ENCODE measurements at regions not wholly inside any gene's neighbourhood (a gene's known extent, or its start where the extent isn't known, plus 50 kb on each side); places are given as distances from the start of the nearest gene placed in this dataset.

GRCh38 chr3:66581256-66581655 lies 80.4 kb upstream of the LRIG1 start:
- H3K4me1 Mint-ChIP-seq = peaks cover 7 to 13% of the 10 kb centered on the region in 2 donors
- peaks cover 4 to 11% of the 10 kb centered on the region in 2 donors for H3K36me3 Mint-ChIP-seq
- peaks cover 55 to 66% of the 10 kb centered on the region in 2 donors for H3K27me3 Mint-ChIP-seq
- ATAC-seq (replicated peaks) = no peak
- no peak overlapping the region for H3K4me3 Mint-ChIP-seq
- no peak for DNase-seq
- H3K27ac Mint-ChIP-seq = no peak overlapping the region
- H3K9me3 Mint-ChIP-seq = peaks cover 16 to 29% of the 10 kb centered on the region in 2 donors

DNA sequence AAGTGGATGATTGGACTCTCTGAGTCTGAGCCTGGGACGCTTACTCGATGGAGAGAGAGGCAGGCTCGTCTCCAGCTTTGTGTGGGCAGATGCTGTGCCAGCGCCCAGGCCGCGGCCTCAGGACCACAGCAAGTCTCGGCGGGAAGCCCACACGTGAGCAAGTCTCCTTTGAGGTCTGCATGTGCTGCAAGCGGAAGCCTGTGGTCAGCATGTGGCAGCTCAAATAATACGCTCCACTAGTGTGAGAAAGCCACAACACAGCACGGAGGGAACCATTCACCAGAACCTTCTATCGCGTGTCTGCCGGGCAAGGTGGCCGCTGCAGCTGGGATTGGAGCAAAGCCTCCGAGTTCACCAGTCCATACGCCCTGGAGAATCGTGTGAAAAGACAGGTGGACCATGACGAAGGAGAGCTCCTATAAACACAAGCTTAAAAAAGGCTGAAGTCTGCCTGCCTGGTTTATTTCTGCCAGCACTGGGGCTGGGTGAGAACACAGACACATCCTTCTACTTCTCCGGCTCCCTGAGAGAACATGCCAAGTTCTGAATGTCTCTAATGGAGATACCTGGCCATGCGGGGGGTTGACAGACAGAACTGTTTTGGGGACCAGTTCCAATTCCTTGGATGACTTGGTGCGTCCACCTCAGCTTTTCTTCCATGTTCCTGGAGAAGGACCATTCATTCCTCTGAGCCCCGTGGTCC lies 82.0 kb upstream of the LRIG1 start:
- Mint-ChIP-seq H3K4me3 (no peak overlapping the region), H3K4me1 (peaks cover 7 to 13% of the 10 kb centered on the region in 2 donors), H3K36me3 (peaks cover 4 to 11% of the 10 kb centered on the region in 2 donors), H3K27me3 (peaks cover 50 to 62% of the 10 kb centered on the region in 2 donors), H3K9me3 (peaks cover 16 to 29% of the 10 kb centered on the region in 2 donors), H3K27ac (no peak overlapping the region)
- peak; percentile 94 to 97 for ATAC-seq (replicated peaks)
- DNase-seq = peak; percentile 55

- Mint-ChIP-seq H3K4me3 (no peak overlapping the region), H3K27me3 (peaks cover 52 to 59% of the 10 kb centered on the region in 2 donors), H3K27ac (no peak overlapping the region)
These were observed 82.7 kb upstream of the LRIG1 start for GRCh38 chr3:66583424-66584040.

DNA sequence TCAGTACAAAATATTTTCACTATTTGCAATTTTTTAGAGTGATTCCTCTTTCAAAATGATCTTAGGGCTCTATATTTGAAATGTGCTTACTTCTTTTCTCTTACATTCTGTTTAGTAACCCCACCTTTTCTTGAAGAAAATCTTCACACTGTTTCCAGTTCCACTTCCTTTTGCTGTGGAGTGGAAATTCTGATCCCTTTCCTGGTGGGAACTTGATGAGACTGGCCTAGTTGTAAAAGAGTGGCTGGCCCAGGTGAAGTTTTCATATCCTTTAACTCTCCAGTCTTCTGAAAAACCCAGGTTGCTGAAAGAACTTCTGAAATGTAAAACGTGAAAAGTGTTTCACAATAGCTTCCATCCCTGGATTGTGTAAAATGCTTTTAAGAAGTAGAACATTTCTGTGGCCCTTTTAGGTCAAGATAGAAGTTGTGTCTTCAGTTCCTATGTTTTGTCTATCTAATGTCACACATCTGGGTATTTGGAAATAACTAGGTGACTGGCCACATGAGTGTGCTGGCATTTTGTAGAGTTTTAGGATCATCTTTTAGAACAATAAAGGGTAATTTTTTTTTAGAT lies 84.8 kb upstream of the LRIG1 start:
- Mint-ChIP-seq H3K4me3 (no peak overlapping the region), H3K27me3 (peaks cover 54 to 60% of the 10 kb centered on the region in 2 donors), H3K27ac (no peak overlapping the region), H3K9me3 (peaks cover 6 to 14% of the 10 kb centered on the region in 2 donors), H3K36me3 (peaks cover 0 to 3% of the 10 kb centered on the region in 2 donors), H3K4me1 (peaks cover 7 to 19% of the 10 kb centered on the region in 2 donors)
- ATAC-seq (replicated peaks) = no peak
- DNase-seq = no peak

More at GRCh38 chr3:66583424-66584040, 82.7 kb upstream of the LRIG1 start:
- peaks cover 14 to 26% of the 10 kb centered on the region in 2 donors for H3K9me3 Mint-ChIP-seq
- H3K36me3 Mint-ChIP-seq = peaks cover 4 to 8% of the 10 kb centered on the region in 2 donors
- H3K4me1 Mint-ChIP-seq = peaks cover 7 to 13% of the 10 kb centered on the region in 2 donors
- DNase-seq (no peak), ATAC-seq (replicated peaks) (no peak)

- Mint-ChIP-seq H3K27me3 (peaks cover 50 to 64% of the 10 kb centered on the region in 2 donors), H3K4me3 (no peak overlapping the region), H3K36me3 (peaks cover 0 to 3% of the 10 kb centered on the region in 2 donors), H3K9me3 (peaks cover 4 to 10% of the 10 kb centered on the region in 2 donors), H3K4me1 (peaks cover 5 to 19% of the 10 kb centered on the region in 2 donors), H3K27ac (no peak overlapping the region)
- ATAC-seq (replicated peaks) = no peak
- DNase-seq = no peak
These were observed 86.0 kb upstream of the LRIG1 start for GRCh38 chr3:66586853-66587252.

DNA sequence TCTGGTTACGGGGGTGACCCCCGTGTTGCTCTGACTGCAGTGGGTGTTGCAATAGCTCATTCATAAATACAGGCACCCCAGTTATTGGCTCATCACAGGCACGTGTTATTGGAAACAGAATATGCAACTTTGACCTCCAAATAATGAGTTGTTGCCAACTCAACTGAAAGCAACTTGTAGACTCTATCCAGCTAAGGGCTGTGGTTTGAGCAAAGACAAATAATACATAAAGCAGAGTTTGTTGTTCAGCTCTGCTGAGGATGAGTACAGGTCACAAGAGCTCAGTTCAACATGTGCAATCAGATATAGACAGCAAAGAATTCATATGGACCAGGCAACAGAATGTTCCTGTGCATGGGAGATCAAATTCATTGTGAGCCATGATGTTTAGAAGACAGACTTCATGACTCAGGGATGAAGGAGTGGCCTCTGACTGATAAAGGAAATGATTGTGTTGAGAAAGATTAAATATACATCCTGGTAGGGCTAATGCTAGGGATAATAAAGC lies 87.6 kb upstream of the LRIG1 start:
- ATAC-seq (replicated peaks) (no peak), DNase-seq (no peak)
- peaks cover 3 to 6% of the 10 kb centered on the region in 2 donors for H3K9me3 Mint-ChIP-seq
- H3K27ac Mint-ChIP-seq = no peak overlapping the region
- peaks cover 42 to 74% of the 10 kb centered on the region in 2 donors for H3K27me3 Mint-ChIP-seq
- peaks cover 0 to 2% of the 10 kb centered on the region in 2 donors for H3K36me3 Mint-ChIP-seq
- no peak overlapping the region for H3K4me3 Mint-ChIP-seq
- H3K4me1 Mint-ChIP-seq = peaks cover 2 to 10% of the 10 kb centered on the region in 2 donors

DNA sequence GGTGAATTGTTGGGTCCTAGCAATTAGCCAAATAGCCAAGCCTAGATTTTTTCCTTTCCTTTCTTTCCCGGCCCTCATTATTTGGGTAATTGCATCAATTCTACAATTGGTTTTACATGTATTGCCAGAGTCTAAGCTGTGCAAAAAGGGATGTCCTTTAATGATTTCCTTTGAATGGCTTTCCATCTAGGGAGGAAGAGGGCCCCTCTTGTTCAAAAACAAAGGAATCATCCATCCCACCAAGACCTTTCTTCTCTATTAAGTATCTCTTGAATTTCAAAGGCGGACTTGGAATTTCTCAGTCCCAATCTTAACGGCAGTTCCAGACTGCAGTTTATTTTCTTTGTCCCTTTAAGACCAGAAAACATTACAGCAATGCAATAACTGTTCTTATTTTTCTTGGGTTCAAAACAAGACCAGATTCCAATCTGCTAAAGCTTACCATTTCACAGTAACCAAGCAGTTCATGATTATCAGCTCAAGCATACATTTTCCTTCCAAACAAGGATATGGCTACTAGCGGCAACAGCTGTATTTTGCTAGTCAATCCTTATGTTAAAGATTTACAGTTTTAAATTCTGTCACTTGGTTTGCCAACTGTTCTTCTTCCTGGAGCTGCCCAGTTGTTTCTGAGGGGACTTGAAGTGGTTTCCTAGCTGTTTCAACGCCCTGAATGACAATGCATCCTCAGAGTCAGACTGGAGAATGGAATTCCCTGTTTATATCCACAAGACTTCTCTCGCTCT lies 91.4 kb upstream of the LRIG1 start:
- DNase-seq = no peak
- peaks cover 43 to 75% of the 10 kb centered on the region in 2 donors for H3K27me3 Mint-ChIP-seq
- no peak overlapping the region for H3K27ac Mint-ChIP-seq
- H3K9me3 Mint-ChIP-seq = no peaks in the 10 kb centered on the region
- H3K36me3 Mint-ChIP-seq = no peaks in the 10 kb centered on the region
- ATAC-seq (replicated peaks) = no peak
- H3K4me3 Mint-ChIP-seq = no peak overlapping the region
- H3K4me1 Mint-ChIP-seq = peaks cover 0 to 6% of the 10 kb centered on the region in 2 donors

DNA sequence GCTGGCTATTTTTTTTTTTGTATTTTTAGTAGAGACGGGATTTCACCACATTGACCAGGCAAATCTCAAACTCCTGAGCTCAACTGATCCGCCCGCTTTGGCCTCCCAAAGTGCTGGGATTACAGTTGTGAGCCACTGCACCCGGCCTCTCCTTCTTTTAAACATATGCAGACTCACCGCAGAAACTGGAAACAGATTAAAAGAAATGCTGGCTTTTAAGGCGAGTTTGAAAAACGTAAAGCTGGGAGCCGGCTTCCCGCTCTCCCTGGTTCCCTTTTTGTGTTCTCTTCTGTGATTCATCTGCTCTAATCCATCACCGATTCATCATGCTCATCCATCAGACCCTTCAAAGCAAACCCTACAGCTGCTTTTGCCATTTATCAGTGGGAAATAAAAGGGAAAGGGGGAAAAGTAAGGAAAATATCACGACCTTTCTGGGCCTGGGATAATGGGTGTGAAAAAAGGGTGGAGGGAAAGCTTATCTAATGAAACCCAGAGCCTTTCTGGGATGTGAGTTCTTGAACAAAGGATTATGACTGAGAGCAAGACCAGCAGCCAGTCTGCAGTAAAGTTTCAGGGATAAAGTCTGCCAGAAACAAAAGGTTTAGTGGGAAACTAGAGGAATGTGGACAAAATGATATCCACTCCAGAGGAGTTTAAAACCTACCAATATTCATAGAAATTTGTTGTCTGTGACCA lies 92.3 kb upstream of the LRIG1 start:
- ATAC-seq (replicated peaks) = no peak
- Mint-ChIP-seq H3K27me3 (peaks cover 36 to 72% of the 10 kb centered on the region in 2 donors), H3K4me1 (peaks cover 0 to 6% of the 10 kb centered on the region in 2 donors), H3K36me3 (no peaks in the 10 kb centered on the region), H3K4me3 (no peak overlapping the region), H3K27ac (no peak overlapping the region), H3K9me3 (no peaks in the 10 kb centered on the region)
- DNase-seq = no peak

- peaks cover 0 to 6% of the 10 kb centered on the region in 2 donors for H3K4me1 Mint-ChIP-seq
- no peak overlapping the region for H3K27ac Mint-ChIP-seq
- no peak overlapping the region for H3K4me3 Mint-ChIP-seq
- DNase-seq (no peak), ATAC-seq (replicated peaks) (no peak)
- no peaks in the 10 kb centered on the region for H3K9me3 Mint-ChIP-seq
- peaks cover 36 to 71% of the 10 kb centered on the region in 2 donors for H3K27me3 Mint-ChIP-seq
- no peaks in the 10 kb centered on the region for H3K36me3 Mint-ChIP-seq
These were observed 93.2 kb upstream of the LRIG1 start for GRCh38 chr3:66593978-66594377.

DNA sequence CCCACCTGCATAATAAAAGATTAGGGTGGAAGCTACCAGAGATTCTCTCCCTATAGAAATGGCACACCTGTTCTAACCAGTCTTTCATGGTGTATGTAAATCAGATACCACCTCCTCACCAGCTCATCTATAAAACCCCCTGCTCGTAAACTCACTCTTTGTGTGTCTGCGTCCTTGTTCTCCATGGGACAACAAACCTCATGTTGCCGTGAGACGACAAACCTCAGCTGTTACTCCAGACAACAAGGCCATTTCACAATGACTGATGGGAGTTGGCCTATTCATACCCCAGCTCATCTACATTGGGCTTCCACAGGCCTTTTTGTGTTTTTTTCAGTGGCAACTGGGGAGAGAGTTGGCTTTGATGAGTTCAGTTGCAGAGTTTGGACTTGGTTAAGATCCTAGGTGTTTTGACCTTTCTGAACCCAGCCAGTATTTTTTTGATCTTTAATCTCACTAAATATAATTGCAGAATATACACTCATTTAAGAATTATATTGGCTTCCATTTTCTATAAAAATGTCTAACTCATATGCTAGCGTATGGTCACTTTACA lies 96.6 kb upstream of the LRIG1 start:
- DNase-seq (no peak), ATAC-seq (replicated peaks) (no peak)
- H3K36me3 Mint-ChIP-seq = no peaks in the 10 kb centered on the region
- no peaks in the 10 kb centered on the region for H3K4me1 Mint-ChIP-seq
- no peak overlapping the region for H3K4me3 Mint-ChIP-seq
- H3K27me3 Mint-ChIP-seq = peaks cover 31 to 57% of the 10 kb centered on the region in 2 donors
- H3K9me3 Mint-ChIP-seq = no peaks in the 10 kb centered on the region
- H3K27ac Mint-ChIP-seq = no peak overlapping the region

DNA sequence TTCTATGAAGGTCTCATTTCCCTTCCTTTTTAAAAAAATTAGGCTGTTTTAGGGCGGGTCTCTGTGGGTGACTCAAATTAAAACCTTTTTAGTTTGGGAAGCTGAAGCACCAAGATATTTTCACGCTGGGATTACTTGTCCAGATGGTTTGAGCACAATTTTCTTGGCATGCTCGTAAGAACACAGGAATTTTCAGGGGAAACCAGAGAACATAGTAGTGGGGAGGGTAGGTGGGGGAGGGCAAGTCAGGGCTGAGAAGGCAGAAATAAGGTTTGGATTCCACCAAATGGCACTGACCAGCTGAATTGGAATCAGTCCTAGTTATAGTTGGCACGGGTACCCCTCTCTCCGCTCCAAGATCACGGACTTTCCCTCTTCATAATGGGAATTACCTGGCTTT lies 97.3 kb upstream of the LRIG1 start:
- DNase-seq (no peak), ATAC-seq (replicated peaks) (no peak)
- Mint-ChIP-seq H3K9me3 (no peaks in the 10 kb centered on the region), H3K4me3 (no peak overlapping the region), H3K4me1 (no peaks in the 10 kb centered on the region), H3K27ac (no peak overlapping the region), H3K36me3 (no peaks in the 10 kb centered on the region), H3K27me3 (peaks cover 39 to 59% of the 10 kb centered on the region in 2 donors)

DNA sequence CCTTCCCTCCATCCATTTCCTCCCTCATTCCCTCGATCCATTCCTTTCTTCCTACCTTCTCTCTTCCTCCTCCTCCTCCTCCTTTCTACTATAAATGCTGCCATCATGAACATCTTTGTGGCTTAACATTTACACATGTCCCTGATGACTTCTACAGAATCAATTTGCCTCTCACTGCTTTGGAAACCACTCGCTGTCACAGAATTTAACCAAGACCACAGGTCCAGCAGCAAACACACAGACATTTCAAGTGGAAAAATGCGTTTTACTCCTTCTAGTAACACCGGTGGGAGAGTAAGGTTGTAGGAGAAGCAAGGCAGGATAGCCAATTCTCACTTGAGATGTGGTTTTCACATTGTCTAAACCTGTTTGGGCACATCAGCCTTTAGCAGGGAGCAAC lies 101.4 kb upstream of the LRIG1 start:
- Mint-ChIP-seq H3K36me3 (no peaks in the 10 kb centered on the region), H3K4me3 (no peak overlapping the region), H3K27me3 (peaks cover 39 to 56% of the 10 kb centered on the region in 2 donors), H3K4me1 (peaks cover 0 to 5% of the 10 kb centered on the region in 2 donors), H3K27ac (no peak overlapping the region), H3K9me3 (no peaks in the 10 kb centered on the region)
- no peak for ATAC-seq (replicated peaks)
- no peak for DNase-seq

- H3K9me3 Mint-ChIP-seq = no peaks in the 10 kb centered on the region
- H3K4me3 Mint-ChIP-seq = no peak overlapping the region
- peaks cover 39 to 56% of the 10 kb centered on the region in 2 donors for H3K27me3 Mint-ChIP-seq
- no peak for ATAC-seq (replicated peaks)
- no peak overlapping the region for H3K27ac Mint-ChIP-seq
- DNase-seq = no peak
- peaks cover 0 to 5% of the 10 kb centered on the region in 2 donors for H3K4me1 Mint-ChIP-seq
- H3K36me3 Mint-ChIP-seq = no peaks in the 10 kb centered on the region
These were observed 101.9 kb upstream of the LRIG1 start for GRCh38 chr3:66602691-66603090.
